EH (cell line): ENCODE measurements at regions not wholly inside any gene's neighbourhood (a gene's known extent, or its start where the extent isn't known, plus 50 kb on each side); places are given as distances from the start of the nearest gene placed in this dataset.

Experiments used
- DNase-seq: peaks from one replicate; pipeline ENCODE4 v3.0.0-alpha.2; 2015; ENCODE audit warnings: low read depth

DNA sequence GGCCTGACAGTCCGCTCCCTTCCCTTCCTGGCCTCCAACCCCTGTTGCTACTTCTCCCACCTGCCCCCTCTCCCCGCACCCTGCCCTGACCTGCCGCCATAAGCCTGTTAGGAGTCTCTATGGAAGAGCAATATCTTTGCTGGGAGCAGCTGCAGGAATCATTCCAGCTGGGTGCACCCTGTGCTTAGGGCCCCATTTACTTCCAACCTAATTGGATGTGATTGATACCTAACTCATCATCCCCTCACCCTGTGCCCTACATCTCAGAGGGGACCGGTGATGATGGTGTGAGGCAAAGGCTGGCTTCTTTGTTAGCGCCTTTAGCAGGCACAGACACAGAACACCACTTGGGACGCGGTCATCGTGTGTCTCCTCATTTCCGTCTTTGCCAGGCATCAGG, 80.0 kb upstream of the FAM180A start:
- no peak for DNase-seq

DNA sequence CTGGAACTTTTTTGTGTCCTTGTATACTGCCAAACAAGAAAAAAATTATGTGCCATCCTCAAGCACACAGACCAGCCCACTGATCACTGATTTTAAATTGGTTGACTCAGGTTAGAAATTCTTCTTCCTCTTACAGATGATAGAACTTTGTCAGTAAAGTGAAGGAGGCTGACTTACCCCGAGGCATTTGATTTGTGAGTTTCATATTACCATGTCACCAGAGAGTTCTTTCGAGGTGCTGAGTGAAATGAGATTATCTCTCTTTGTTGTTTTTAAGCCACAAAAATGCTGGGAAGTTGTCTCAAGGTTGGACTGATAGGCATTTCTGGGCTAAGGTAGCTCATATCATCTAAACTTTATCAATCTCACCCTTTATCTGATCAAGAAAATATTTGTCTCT, 78.8 kb upstream of the FAM180A start:
- DNase-seq = no peak

DNA sequence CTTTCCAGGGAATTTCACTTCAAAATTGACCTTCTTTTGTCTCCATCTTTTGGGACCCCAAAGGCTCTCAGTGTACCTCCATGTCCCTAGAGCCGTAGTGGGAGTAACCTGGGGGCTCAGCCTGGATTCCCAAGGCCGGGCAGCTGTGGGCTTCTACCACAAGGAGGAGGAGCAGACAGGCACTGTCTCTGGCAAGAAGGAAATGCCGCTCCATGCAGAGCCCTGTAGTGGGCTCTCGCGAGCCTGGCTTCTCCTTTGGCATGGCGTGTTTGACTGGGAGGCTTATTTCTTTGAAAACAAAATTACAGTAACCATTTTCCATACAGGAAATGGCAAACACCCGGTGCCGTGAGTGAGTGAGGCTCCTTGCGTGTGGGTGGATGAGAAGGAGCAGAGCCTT, 76.8 kb upstream of the FAM180A start:
- no peak for DNase-seq

DNA sequence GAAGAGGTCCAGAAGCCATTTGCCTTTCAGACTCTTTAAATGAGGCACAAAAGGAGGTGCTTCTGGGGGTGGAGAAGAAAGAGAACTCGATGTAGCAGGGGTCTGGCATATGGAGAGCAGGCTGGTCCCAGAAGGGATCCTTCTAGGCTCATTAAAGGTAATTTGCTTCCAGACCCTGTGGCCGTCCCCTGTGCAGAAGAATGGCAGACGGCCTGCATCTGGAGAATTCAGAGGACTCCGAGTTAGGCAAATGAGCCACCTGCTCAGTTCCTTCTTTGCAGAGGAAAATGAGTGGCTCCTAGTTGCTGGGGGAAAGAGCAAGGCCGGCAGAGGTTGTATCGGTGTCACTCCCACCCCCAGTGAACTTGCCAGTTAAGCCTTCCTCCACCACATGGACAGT, 73.8 kb upstream of the FAM180A start:
- no peak for DNase-seq

DNA sequence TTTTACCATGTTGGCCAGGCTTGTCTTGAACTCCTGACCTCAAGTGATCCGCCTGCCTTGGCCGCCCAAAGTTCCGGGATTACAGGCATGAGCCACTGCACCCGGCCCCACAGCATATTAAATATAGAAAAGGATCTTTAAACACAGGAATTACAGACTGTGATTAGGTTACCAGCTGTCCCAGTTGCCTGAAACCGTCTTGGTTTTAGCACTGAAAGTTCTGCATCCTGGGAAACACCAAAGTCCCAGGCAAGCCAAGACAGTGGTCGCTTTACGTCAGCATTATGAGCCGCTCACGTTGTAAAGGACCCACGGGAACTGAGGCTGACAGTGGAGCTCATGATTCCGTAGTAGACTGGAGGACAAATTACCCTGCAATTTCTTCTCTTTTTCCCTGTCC, 69.0 kb upstream of the FAM180A start:
- no peak for DNase-seq

DNA sequence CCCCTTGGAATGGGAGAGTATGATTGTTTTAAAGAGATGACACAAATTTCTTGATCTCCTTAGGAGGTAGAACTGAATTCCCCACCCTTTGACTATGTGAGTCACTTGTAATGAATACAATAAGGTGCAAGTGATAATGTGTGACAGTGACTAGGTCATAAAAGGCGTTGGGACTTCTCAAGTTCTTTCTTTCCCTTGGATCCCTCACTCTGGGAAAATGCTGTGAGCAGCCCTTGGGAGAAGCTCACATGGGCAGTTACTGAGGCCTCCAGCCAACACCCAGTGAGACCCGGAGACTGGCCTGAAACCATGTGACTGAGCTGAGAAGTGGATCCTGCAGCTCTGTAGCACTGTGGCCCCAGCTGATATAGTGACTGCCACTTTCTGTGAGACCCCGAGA, 66.4 kb upstream of the FAM180A start:
- DNase-seq = no peak

DNA sequence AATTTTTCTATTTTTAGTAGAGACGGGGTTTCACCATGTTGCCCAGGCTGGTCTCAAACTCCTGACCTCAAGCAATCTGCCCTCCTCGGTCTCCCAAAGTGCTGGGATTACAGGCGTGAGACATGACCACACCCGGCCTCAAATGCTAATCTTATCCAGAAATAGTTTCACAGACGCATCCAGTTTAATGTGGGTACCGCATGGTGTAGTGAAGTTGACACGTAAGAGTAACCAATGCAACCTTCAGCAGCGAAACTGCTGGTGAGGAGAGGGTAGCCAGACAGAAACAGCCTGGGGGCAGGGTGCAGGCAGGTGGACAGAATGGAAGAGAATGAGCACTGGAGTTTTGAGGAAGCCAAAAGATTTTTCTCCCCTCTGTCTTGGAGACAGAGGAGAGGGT, 63.5 kb upstream of the FAM180A start:
- no peak for DNase-seq

DNA sequence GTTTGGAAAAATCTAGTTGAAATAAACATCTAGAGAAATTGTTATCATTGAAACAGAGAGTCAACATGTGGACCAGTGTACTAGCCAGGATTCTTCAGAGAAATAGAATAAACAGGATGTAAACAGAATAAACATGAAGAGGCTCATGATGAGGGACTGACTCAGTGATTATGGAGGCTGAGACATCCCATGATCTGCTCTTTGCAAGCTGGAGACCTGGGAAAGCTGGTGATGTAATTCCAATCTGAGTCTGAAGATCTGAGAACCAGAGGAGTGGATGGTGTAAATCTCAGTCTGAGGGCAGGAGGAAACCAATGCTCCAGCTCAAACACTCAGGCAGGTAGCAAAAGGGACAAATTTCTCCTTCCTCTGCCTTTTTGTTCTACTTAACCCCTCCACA, 62.9 kb upstream of the FAM180A start:
- no peak for DNase-seq

DNA sequence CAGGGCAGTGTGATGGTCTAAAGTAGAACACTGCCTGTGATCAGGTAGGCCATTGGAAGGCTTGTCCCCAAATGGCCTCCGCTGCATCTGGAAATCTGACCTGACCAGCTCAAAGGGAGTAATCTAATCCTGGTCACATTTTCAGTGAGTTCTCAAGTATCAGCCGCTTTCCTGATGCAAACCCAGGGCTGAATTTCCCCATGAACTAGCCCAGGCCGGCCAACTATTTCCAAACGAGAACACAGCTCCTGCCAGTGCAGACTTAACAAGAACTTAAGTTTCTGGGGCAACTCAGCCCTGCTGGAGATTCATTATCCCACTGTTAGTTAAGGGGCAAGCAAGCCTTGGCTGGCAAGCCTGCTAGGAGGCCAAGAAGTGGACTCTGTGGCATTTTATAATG, 59.6 kb upstream of the FAM180A start:
- DNase-seq = no peak

DNA sequence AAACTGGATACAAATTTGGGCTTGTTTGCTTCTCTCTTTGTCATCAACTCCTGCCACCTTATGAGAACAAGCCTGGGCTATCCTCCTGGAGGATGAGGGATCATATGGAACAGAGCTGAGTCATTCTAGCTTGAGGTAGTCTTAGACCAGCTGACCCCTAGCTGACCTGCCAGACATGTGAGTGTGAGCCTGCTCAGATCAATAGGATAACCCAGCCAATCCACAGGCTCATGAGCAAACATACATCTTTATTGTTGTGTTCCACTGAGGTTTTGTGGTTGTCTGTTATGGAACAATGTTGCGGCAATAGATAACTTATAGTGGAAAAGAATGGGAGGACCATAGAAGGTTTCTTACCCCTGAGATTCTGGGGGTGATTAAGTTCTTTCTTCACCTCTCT, 54.5 kb upstream of the FAM180A start:
- DNase-seq = no peak

DNA sequence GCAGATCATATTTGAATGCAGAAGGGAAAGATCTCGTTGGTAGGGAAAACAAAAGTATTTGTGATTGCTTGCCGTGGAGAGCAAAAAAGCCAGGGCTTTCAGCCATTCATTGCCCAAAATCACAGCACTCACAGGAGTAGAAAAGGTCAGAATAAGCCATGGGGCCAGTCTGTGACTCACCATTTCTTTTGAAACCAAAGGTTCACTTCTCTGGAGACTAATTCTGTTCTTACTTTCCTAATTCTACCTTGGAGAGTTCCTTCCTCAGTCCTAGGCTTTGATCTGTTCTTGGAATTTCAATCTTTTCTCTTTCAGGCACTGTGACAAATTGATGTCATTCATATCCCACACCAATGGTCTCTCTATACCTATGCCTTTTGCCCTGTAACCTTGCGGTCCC, 54.1 kb upstream of the FAM180A start:
- DNase-seq = no peak

DNA sequence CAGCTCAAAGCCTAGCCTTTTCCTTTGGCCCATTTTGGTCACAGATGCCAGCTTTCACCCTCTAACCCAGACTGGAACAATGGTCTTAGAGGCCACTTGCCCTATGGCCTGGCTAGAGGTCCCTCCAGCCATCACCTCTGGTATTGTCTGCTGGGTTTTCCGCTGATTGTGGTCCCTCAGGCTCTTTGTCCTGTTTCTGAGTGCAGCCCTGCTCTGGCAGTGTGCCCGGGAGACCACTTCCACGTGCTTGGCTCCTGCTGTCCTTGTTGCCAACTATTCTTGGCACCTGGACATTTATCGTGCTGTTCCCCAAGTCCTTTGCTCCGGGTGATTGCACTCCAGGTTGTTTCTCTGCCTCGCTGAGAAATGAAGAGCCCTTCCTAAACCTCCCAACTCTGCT, 53.3 kb upstream of the FAM180A start:
- DNase-seq = no peak

DNA sequence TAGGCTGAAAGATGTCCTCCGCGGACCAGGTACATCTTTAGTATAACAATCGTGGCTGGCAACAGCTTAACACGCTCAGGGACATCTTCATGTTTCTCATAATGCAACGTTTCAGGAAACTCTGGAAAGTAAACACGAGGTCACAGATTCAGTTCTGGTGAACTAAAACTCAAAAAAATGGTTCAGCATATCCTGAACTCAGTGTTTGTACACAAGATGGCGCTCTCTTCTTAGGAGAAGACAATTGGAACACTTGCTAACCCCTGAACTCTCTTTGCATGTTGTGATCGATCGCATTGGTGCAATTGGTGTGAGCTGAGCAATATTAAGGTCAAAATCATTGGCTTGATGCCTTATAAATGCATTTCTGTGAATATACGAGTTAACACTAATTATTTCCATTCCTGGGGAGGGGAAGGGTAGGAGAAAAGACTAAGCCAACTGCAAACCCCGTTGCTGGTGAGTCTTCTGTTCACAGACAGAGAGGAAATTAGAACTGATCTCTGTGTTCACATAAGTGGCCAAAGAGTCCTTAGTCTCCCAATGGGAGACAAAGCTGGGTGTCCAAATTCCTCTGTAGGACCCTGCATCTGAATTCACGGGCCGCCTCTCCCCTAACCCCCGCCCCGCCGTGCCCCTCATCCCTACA, 52.6 kb upstream of the FAM180A start:
- DNase-seq = peak; percentile 67

DNA sequence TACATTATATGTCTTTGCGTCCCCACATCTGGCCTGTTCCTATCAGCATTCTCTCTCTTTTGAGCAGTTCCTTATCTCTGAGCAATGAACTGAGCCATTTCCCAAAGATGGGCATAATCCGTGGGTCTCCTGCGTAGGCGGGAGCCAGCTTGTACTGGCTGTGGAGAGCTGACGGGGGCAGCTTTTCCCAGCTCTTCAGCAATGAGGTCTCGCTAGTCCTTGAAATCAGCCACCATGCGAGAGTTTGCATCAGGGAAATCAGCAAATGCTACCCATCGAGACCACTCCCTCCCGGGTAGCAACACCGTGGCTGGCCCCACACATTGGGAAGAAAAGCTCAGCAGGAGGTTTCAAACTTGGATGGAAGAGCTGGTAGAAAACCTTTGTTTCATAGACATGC, 51.9 kb upstream of the FAM180A start:
- DNase-seq = no peak

DNA sequence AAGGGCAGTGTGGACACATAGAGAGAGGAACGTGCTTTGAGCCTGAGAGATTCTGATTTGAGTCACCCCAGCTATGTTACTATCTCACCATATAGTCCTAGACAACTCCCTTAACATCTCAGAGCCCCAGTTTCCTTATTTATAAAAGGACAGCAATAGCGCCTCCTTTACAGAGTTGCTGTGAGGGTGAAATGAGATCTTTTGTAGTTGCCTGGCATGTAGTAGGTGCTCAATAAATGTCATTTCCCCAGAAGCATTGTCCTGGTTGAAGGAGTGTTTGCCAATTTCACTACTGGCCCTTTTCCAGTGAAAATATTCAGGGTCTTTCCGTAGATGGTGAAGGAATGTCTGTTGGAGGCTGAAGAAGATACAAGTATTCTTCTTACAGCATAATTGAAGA, 51.3 kb upstream of the FAM180A start:
- no peak for DNase-seq
